DND-41 (cell line): ENCODE measurements at regions not wholly inside any gene's neighbourhood (a gene's known extent, or its start where the extent isn't known, plus 50 kb on each side); places are given as distances from the start of the nearest gene placed in this dataset.

Source experiments
- ATAC-seq: fragments of 200-7000 bp; cut with Tn5 transposase; 3 replicates; pipeline ENCODE4 v1.9.1; 2021; ENCODE audit warnings: low read depth; ENCODE audit not compliant: insufficient read depth
- DNase-seq: peaks from one replicate; pipeline ENCODE4 v3.0.0-alpha.2; 2020
- H2AFZ ChIP-seq: 2 replicates; pipeline ENCODE4 v1.6.0; 2012; ENCODE audit warnings: low read depth, low read length
- H3K27ac ChIP-seq: 2 replicates; pipeline ENCODE4 v1.5.1; 2012; ENCODE audit warnings: low read length, inconsistent platforms
- H3K27me3 ChIP-seq: fragments of 200-600 bp; sonication (generic); 2 replicates; pipeline ENCODE4 v1.6.0; 2012; ENCODE audit warnings: low read length, mild to moderate bottlenecking, inconsistent platforms; ENCODE audit not compliant: insufficient read depth, poor library complexity
- H3K36me3 ChIP-seq: 2 replicates; pipeline ENCODE4 v1.5.1; 2012; ENCODE audit warnings: low read length, inconsistent platforms; ENCODE audit not compliant: insufficient read depth
- H3K4me1 ChIP-seq: 2 replicates; pipeline ENCODE4 v1.5.1; 2012; ENCODE audit warnings: mild to moderate bottlenecking, low read length; ENCODE audit not compliant: insufficient read depth
- H3K4me2 ChIP-seq: 2 replicates; pipeline ENCODE4 v1.6.0; 2012; ENCODE audit warnings: mild to moderate bottlenecking, moderate library complexity, low read length, inconsistent platforms; ENCODE audit not compliant: insufficient read depth
- H3K4me3 ChIP-seq, 2 experiments: fragments of 200-600 bp in 1 of 2; shearing (Covaris generic) in 1 of 2; 2 replicates each; pipeline ENCODE4 v1.5.1; 2012 to 2016; ENCODE audit warnings: inconsistent platforms in 2 of 2, low read length in 2 of 2, mild to moderate bottlenecking in 2 of 2, low read depth in 1 of 2, moderate library complexity in 1 of 2
- H3K79me2 ChIP-seq: 2 replicates; pipeline ENCODE4 v1.6.0; 2012; ENCODE audit warnings: low read length, inconsistent platforms; ENCODE audit not compliant: insufficient read depth
- H3K9ac ChIP-seq: 2 replicates; pipeline ENCODE4 v1.6.0; 2012; ENCODE audit warnings: low read depth, mild to moderate bottlenecking, inconsistent platforms, low read length, moderate library complexity
- H3K9me3 ChIP-seq: 2 replicates; pipeline ENCODE4 v1.5.1; 2012; ENCODE audit warnings: low read length, moderate library complexity, mild to moderate bottlenecking, inconsistent platforms; ENCODE audit not compliant: insufficient read depth, severe bottlenecking
- H4K20me1 ChIP-seq: 2 replicates; pipeline ENCODE4 v1.6.0; 2012; ENCODE audit warnings: low read length; ENCODE audit not compliant: insufficient read depth
- CTCF ChIP-seq: IDR thresholded peaks from 2 replicates; pipeline ENCODE4 v1.5.1; 2012; ENCODE audit warnings: borderline replicate concordance, low read length, moderate library complexity, mild to moderate bottlenecking; ENCODE audit not compliant: poor library complexity, severe bottlenecking; ENCODE audit errors: extremely low read depth
- EZH2 ChIP-seq: IDR thresholded peaks from 3 replicates; pipeline ENCODE4 v1.6.1; 2012; ENCODE audit warnings: borderline replicate concordance, low read depth, mild to moderate bottlenecking, moderate library complexity, low read length, inconsistent platforms; ENCODE audit not compliant: severe bottlenecking

DNA sequence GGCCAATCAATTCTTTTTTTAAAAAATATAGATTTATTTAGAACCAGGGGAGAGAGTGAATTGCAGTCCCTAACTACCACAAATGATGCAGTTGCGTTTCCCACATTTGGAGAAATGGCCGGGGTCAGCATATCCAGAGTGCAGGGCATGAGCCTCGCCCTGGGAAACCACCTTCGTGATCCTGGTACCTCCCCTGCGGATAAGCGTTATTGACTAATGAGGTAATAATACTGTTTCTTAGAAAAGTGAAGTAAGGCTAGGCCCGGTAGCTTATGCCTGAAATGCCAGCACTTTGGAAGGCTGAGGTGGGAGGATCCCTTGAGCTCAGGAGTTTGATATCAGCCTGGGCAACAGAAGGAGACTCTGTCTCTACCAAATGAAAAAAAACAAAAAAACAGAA is 111.5 kb upstream of the SLC45A1 start:
- Histone ChIP-seq H3K9me3 (no peaks in the 10 kb centered on the region), H3K4me3 (no peak overlapping the region), H2AFZ (no peak overlapping the region), H3K4me2 (no peak overlapping the region), H4K20me1 (no peaks in the 10 kb centered on the region), H3K36me3 (no peaks in the 10 kb centered on the region), H3K27ac (no peak overlapping the region), H3K4me1 (no peaks in the 10 kb centered on the region), H3K27me3 (no peaks in the 10 kb centered on the region), H3K79me2 (no peaks in the 10 kb centered on the region), H3K9ac (no peak overlapping the region)
- TF ChIP-seq CTCF = no peak
- no peak for TF ChIP-seq EZH2
- ATAC-seq (no peak), DNase-seq (no peak)

- Histone ChIP-seq H3K79me2 (no peaks in the 10 kb centered on the region), H3K4me3 (no peak overlapping the region), H3K36me3 (no peaks in the 10 kb centered on the region), H3K4me1 (no peaks in the 10 kb centered on the region), H3K27ac (no peak overlapping the region), H2AFZ (no peak overlapping the region), H3K9ac (no peak overlapping the region), H3K27me3 (no peaks in the 10 kb centered on the region), H3K9me3 (no peaks in the 10 kb centered on the region), H3K4me2 (no peak overlapping the region), H4K20me1 (no peaks in the 10 kb centered on the region)
- TF ChIP-seq EZH2 = no peak
- TF ChIP-seq CTCF = no peak
- ATAC-seq (no peak), DNase-seq (no peak)
These were observed 112.1 kb upstream of the SLC45A1 start for GRCh38 chr1:8205771-8206170.

- Histone ChIP-seq H3K36me3 (no peaks in the 10 kb centered on the region), H3K27me3 (no peaks in the 10 kb centered on the region), H3K4me3 (no peak overlapping the region), H3K9ac (no peak overlapping the region), H3K79me2 (no peaks in the 10 kb centered on the region), H4K20me1 (no peaks in the 10 kb centered on the region), H2AFZ (no peak overlapping the region), H3K4me1 (no peaks in the 10 kb centered on the region), H3K27ac (no peak overlapping the region), H3K4me2 (no peak overlapping the region), H3K9me3 (no peaks in the 10 kb centered on the region)
- DNase-seq = no peak
- no peak for TF ChIP-seq CTCF
- TF ChIP-seq EZH2 = no peak
- ATAC-seq = no peak
These were observed 113.1 kb upstream of the SLC45A1 start for GRCh38 chr1:8204826-8205225.

DNA sequence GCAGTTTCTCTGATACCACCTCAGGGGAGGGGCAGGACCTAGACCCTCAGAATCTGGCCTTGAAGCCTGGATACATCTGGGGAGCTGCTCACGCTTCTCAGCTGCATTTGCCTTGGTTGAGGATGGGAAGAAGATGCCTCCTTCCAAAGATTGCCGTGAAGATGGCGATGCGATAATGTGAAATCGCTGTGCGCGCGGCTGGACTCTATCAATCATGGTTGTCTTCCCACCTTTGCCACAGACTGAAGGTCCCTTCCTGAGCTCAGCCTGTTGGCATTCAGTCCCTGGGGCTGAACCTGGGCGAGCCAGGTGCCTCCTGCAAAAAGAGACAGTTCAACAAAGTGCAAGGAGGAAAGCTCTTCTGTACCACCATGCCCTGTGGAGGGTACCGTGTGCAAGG is 114.4 kb upstream of the SLC45A1 start:
- Histone ChIP-seq H3K9me3 (no peaks in the 10 kb centered on the region), H3K9ac (no peak overlapping the region), H3K27me3 (no peaks in the 10 kb centered on the region), H4K20me1 (no peaks in the 10 kb centered on the region), H3K79me2 (no peaks in the 10 kb centered on the region), H3K4me3 (no peak overlapping the region), H2AFZ (no peak overlapping the region), H3K4me1 (no peaks in the 10 kb centered on the region), H3K27ac (no peak overlapping the region), H3K36me3 (no peaks in the 10 kb centered on the region), H3K4me2 (no peak overlapping the region)
- no peak for TF ChIP-seq CTCF
- no peak for TF ChIP-seq EZH2
- DNase-seq (no peak), ATAC-seq (no peak)
